Pancreas (tissue), 10 donors: ENCODE measurements at regions not wholly inside any gene's neighbourhood (a gene's known extent, or its start where the extent isn't known, plus 50 kb on each side); places are given as distances from the start of the nearest gene placed in this dataset.
A peak's percentile ranks its signal among the peaks of the same experiment; 100 is the strongest.

ENCODE experiments used
- ATAC-seq, 4 donors: fragments of 200-7000 bp; cut with Tn5 transposase; one replicate each; pipeline versions ENCODE4 v1.8.0 to v1.9.1; 2020; ENCODE audit warnings: mild to moderate bottlenecking in 4 of 4, moderate library complexity in 4 of 4
- DNase-seq, 6 donors: peaks; one replicate each; pipeline ENCODE4 v3.0.0-alpha.2; 2020
- FAIRE-seq: peaks from 2 replicates; lab custom pipeline; 2012; peaks lifted over from hg19 to GRCh38; lab: Jason Lieb, UNC
- H3K27ac ChIP-seq, 4 donors: fragments of 200-600 bp; sonication (generic); 1 replicate in 3 of 4; 2 replicates in 1 of 4; pipeline versions ENCODE4 v1.5.0 to v1.8.0; 2020
- H3K27me3 ChIP-seq, 4 donors: fragments of 200-600 bp; one replicate each; pipeline ENCODE4 v1.8.0; 2021
- H3K36me3 ChIP-seq, 3 donors: fragments of 200-600 bp; sonication (generic) in 1 of 3; one replicate each; pipeline versions ENCODE4 v1.5.0 to v1.8.0; 2020 to 2021
- H3K4me1 ChIP-seq, 3 donors: fragments of 200-600 bp; one replicate each; pipeline ENCODE4 v1.8.0; 2021
- H3K4me3 ChIP-seq, 4 donors: fragments of 200-600 bp; sonication (generic) in 2 of 4; one replicate each; pipeline versions ENCODE4 v1.5.0 to v1.8.0; 2020 to 2021
- H3K9me3 ChIP-seq, 4 donors: fragments of 200-600 bp; one replicate each; pipeline ENCODE4 v1.8.0; 2021
- CTCF ChIP-seq, 4 donors: fragments of 200-600 bp; sonication (generic) in 3 of 4; IDR thresholded peaks; one replicate each; pipeline versions ENCODE4 v1.5.0 to v1.8.0; 2021; ENCODE audit warnings: antibody characterized with exemption in 4 of 4
- WGBS, 2 donors: extraction: QIAGEN DNeasy Blood & Tissue Kit; methylation state at CpG; one replicate each; pipeline ENCODE4 v1.1.7; 2013; 5-methylcytosine and 5-hydroxymethylcytosine counted together
- intact Hi-C, 3 donors: fragments of 100-400 bp; cut with DNase I; formaldehyde crosslinking; loops; one replicate each; pipeline versions ENCODE4 v1.11.1 to v1.14.2; 2022
- donor health status: healthy with polysubstance abuse.
- donor health status: DM: no; HTN: no; CAD: no; lungs with moderate emphysema.
- donor health status: DM: no; HTN: no; CAD: no.
- donor health status: control.
- donor health status: control.
- donor health status: Bipolar disorder and iron deficiency.
- donor health status: DM: yes; HTN: yes; CAD: no.
- donor health status: DM: no; HTN: no; CAD: no.
- donor health status: DM: no; HTN: no; CAD: no.
- donor health status: DM: yes; HTN: yes; CAD: no.

GRCh38 chr1:34694383-34694782 lies 60.5 kb upstream of the GJB5 start:
- 68 to 84% methylated on average over 3 of the region's 3 CpGs for WGBS, 2 donors
- Histone ChIP-seq H3K4me3 (no peak overlapping the region), H3K9me3 (no peaks in the 10 kb centered on the region), H3K4me1 (no peaks in the 10 kb centered on the region), H3K36me3 (no peaks in the 10 kb centered on the region), H3K27ac (no peak overlapping the region), H3K27me3 (peaks cover 0 to 5% (median 0%) of the 10 kb centered on the region in 4 donors)
- no peak for TF ChIP-seq CTCF (IDR thresholded peaks at IDR 0.05)
- no peak for DNase-seq
- no peak for FAIRE-seq
- ATAC-seq, result no peak
- intact Hi-C loops, result no loop called here

GRCh38 chr1:34695580-34695979 lies 59.3 kb upstream of the GJB5 start:
- WGBS, 2 donors, result 72 to 79% methylated on average over 7 of the region's 7 CpGs
- peak in 1 of 6 donors; percentile 32 for DNase-seq
- Histone ChIP-seq H3K27ac (no peak overlapping the region), H3K4me1 (no peaks in the 10 kb centered on the region), H3K4me3 (no peak overlapping the region), H3K36me3 (no peaks in the 10 kb centered on the region), H3K9me3 (no peaks in the 10 kb centered on the region), H3K27me3 (no peaks in the 10 kb centered on the region)
- no peak for FAIRE-seq
- intact Hi-C loops, result no loop called here
- ATAC-seq, result no peak
- no peak for TF ChIP-seq CTCF (IDR thresholded peaks at IDR 0.05)

- H3K36me3 ChIP-seq, result no peaks in the 10 kb centered on the region
- no peak for TF ChIP-seq CTCF (IDR thresholded peaks at IDR 0.05)
- no peak overlapping the region for H3K27ac ChIP-seq
- no peaks in the 10 kb centered on the region for H3K9me3 ChIP-seq
- intact Hi-C loops, result no loop called here
- no peak for DNase-seq
- no peaks in the 10 kb centered on the region for H3K27me3 ChIP-seq
- H3K4me3 ChIP-seq, result no peak overlapping the region
- FAIRE-seq, result no peak
- WGBS, 2 donors, result 63 to 79% methylated on average over 2 of the region's 2 CpGs
- no peaks in the 10 kb centered on the region for H3K4me1 ChIP-seq
- no peak for ATAC-seq
These were observed 58.6 kb upstream of the GJB5 start for GRCh38 chr1:34696230-34696629.

GRCh38 chr1:34696981-34697380 lies 57.9 kb upstream of the GJB5 start:
- Histone ChIP-seq H3K36me3 (no peaks in the 10 kb centered on the region), H3K4me1 (no peaks in the 10 kb centered on the region), H3K27me3 (no peaks in the 10 kb centered on the region), H3K27ac (no peak overlapping the region), H3K9me3 (no peaks in the 10 kb centered on the region), H3K4me3 (no peak overlapping the region)
- TF ChIP-seq CTCF (IDR thresholded peaks at IDR 0.05), result no peak
- 20% methylated on average over 5 of the region's 5 CpGs for WGBS, 2 donors
- no peak for DNase-seq
- FAIRE-seq, result no peak
- ATAC-seq, result no peak
- intact Hi-C loops, result no loop called here

GRCh38 chr1:34697818-34698217 lies 57.0 kb upstream of the GJB5 start:
- WGBS, 2 donors, result 47 to 60% methylated on average over 4 of the region's 4 CpGs
- Histone ChIP-seq H3K27ac (no peak overlapping the region), H3K4me3 (no peak overlapping the region), H3K4me1 (no peaks in the 10 kb centered on the region), H3K9me3 (no peaks in the 10 kb centered on the region), H3K36me3 (no peaks in the 10 kb centered on the region), H3K27me3 (no peaks in the 10 kb centered on the region)
- intact Hi-C loops, result no loop called here
- no peak for ATAC-seq
- no peak for FAIRE-seq
- DNase-seq, result no peak
- no peak for TF ChIP-seq CTCF (IDR thresholded peaks at IDR 0.05)
